Parathyroid adenoma (tissue), 2 donors: ENCODE measurements at regions not wholly inside any gene's neighbourhood (a gene's known extent, or its start where the extent isn't known, plus 50 kb on each side); places are given as distances from the start of the nearest gene placed in this dataset.

Experiments
- H2AFZ ChIP-seq: fragments of 300-600 bp; sonication (generic); one replicate; pipeline ENCODE4 v1.7.0; 2017; ENCODE audit warnings: antibody characterized with exemption, mild to moderate bottlenecking
- H3K27ac ChIP-seq: fragments of 300-600 bp; sonication (generic); one replicate; pipeline ENCODE4 v1.7.0; 2017
- H3K27me3 ChIP-seq: fragments of 300-600 bp; sonication (generic); one replicate; pipeline ENCODE4 v1.7.0; 2017; ENCODE audit warnings: low read length; ENCODE audit not compliant: control insufficient read depth, insufficient read depth
- H3K36me3 ChIP-seq: fragments of 300-600 bp; sonication (generic); one replicate; pipeline ENCODE4 v1.7.0; 2017; ENCODE audit warnings: low read length; ENCODE audit not compliant: control insufficient read depth, insufficient read depth
- H3K4me1 ChIP-seq: fragments of 300-600 bp; sonication (generic); one replicate; pipeline ENCODE4 v1.7.0; 2017; ENCODE audit warnings: control low read depth
- H3K4me2 ChIP-seq: fragments of 300-600 bp; sonication (generic); one replicate; pipeline ENCODE4 v1.7.0; 2017; ENCODE audit warnings: low read length
- H3K4me3 ChIP-seq: fragments of 300-600 bp; sonication (generic); one replicate; pipeline ENCODE4 v1.7.0; 2017; ENCODE audit warnings: low read depth, low read length
- H3K79me2 ChIP-seq: fragments of 300-600 bp; sonication (generic); one replicate; pipeline ENCODE4 v1.7.0; 2017; ENCODE audit warnings: control low read depth
- H3K9ac ChIP-seq: fragments of 300-600 bp; sonication (generic); one replicate; pipeline ENCODE4 v1.7.0; 2017; ENCODE audit warnings: mild to moderate bottlenecking
- H3K9me3 ChIP-seq: fragments of 300-600 bp; sonication (generic); one replicate; pipeline ENCODE4 v1.7.0; 2017; ENCODE audit warnings: low read length; ENCODE audit not compliant: control insufficient read depth
- TF ChIP-seq, protein P1 (sequence below): fragments of 300-600 bp; sonication (generic); IDR thresholded peaks from one replicate; pipeline ENCODE4 v1.7.0; 2017; ENCODE audit warnings: antibody characterized with exemption, mild to moderate bottlenecking
- donor health status: primary hyperparathyroidism.

DNA sequence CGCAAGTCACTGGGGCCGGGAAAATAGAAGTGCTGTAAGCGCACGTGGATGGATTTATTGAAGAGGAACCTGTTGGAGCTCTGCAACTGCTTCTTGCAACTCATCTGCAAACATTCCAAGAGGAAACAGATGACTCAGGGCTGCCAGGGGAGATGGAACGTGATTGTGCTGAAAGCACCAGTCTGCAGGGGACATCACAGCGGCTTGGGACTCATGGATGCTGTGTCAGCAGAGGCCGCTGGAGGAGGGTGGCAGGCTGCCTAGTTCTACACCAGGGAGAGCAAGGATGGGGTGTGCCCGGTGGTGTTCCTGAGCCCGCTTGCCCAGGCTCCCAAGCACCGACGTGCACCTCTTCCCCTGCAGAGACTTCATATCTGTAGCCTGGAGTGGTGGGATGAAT is 515.7 kb downstream of the TCERG1L start:
- no peaks in the 10 kb centered on the region for H3K27me3 ChIP-seq
- no peaks in the 10 kb centered on the region for H3K79me2 ChIP-seq
- H3K4me2 ChIP-seq = no peak overlapping the region
- H3K4me1 ChIP-seq = no peaks in the 10 kb centered on the region
- TF ChIP-seq, protein P1, sequence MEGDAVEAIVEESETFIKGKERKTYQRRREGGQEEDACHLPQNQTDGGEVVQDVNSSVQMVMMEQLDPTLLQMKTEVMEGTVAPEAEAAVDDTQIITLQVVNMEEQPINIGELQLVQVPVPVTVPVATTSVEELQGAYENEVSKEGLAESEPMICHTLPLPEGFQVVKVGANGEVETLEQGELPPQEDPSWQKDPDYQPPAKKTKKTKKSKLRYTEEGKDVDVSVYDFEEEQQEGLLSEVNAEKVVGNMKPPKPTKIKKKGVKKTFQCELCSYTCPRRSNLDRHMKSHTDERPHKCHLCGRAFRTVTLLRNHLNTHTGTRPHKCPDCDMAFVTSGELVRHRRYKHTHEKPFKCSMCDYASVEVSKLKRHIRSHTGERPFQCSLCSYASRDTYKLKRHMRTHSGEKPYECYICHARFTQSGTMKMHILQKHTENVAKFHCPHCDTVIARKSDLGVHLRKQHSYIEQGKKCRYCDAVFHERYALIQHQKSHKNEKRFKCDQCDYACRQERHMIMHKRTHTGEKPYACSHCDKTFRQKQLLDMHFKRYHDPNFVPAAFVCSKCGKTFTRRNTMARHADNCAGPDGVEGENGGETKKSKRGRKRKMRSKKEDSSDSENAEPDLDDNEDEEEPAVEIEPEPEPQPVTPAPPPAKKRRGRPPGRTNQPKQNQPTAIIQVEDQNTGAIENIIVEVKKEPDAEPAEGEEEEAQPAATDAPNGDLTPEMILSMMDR = no peak
- H3K36me3 ChIP-seq = no peaks in the 10 kb centered on the region
- H2AFZ ChIP-seq = no peak overlapping the region
- no peaks in the 10 kb centered on the region for H3K9me3 ChIP-seq
- H3K4me3 ChIP-seq = no peak overlapping the region
- H3K9ac ChIP-seq = no peak overlapping the region
- no peak overlapping the region for H3K27ac ChIP-seq

DNA sequence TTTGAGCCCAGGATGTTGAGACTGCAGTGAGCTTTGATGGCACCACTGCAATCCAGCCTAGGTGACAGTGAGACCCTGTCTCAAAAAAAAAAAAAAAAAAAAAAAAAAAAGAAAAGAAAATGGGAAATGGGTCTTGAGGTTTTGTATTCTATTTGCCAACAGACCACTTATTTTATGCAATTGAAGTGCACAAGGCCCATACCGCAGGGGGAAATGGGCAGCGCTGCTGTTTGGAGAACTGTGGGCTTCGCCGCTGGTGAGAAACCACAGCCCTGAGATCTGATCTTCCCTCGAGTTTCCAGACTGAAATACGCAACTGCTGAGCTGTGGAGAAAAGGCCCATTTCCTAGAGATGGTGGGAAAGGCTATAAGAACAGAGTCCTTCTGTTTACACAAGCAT is 512.0 kb downstream of the TCERG1L start:
- TF ChIP-seq, protein P1 = no peak
- Histone ChIP-seq H3K4me3 (no peak overlapping the region), H2AFZ (no peak overlapping the region), H3K36me3 (no peaks in the 10 kb centered on the region), H3K27ac (no peak overlapping the region), H3K9me3 (no peaks in the 10 kb centered on the region), H3K4me2 (no peak overlapping the region), H3K9ac (no peak overlapping the region), H3K4me1 (no peaks in the 10 kb centered on the region), H3K27me3 (no peaks in the 10 kb centered on the region), H3K79me2 (no peaks in the 10 kb centered on the region)

DNA sequence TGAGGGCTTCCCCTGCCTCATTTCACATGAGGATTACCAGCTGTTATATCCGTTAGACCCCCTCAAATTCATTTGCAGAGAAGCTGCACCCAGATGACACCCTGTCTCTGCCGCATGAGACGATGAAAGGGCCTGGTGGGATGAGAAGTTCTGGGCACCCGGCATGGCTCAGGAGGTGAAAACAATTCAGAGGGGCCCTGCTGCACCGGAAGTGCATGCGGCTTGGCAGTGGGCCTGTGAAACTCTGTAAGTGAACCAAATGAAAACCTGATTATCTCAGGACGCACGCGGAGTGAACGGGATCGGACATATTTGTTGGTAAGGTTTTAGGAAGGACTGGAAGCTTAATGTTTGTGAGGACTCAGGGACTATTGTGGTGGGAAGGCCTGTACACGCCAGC is 511.2 kb downstream of the TCERG1L start:
- no peaks in the 10 kb centered on the region for H3K79me2 ChIP-seq
- H2AFZ ChIP-seq = no peak overlapping the region
- no peaks in the 10 kb centered on the region for H3K36me3 ChIP-seq
- TF ChIP-seq, protein P1 = no peak
- no peak overlapping the region for H3K9ac ChIP-seq
- no peak overlapping the region for H3K27ac ChIP-seq
- H3K4me3 ChIP-seq = no peak overlapping the region
- H3K9me3 ChIP-seq = no peaks in the 10 kb centered on the region
- no peaks in the 10 kb centered on the region for H3K4me1 ChIP-seq
- no peak overlapping the region for H3K4me2 ChIP-seq
- no peaks in the 10 kb centered on the region for H3K27me3 ChIP-seq

DNA sequence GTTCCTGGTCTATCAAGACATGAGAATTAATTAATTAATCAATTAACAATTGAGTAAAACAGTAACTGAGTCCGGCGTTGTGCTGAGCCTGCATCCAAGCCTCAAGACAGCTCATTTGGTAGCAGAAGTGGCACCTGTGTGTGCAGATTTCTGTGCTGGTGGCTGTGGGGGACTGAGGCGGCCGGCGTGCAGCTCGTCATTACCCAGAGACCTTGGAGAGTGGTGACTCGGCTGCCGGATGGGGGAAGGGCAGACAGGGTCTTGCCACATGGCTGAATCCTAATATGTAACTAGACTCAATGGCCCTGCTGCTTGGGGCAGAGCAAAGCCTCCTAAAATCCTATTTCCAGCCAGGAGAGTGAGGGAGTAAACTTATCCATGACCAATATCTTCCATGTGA is 510.2 kb downstream of the TCERG1L start:
- TF ChIP-seq, protein P1 = no peak
- no peak overlapping the region for H3K27ac ChIP-seq
- H3K79me2 ChIP-seq = no peaks in the 10 kb centered on the region
- H3K9me3 ChIP-seq = no peaks in the 10 kb centered on the region
- H3K36me3 ChIP-seq = no peaks in the 10 kb centered on the region
- H3K27me3 ChIP-seq = no peaks in the 10 kb centered on the region
- no peak overlapping the region for H3K9ac ChIP-seq
- no peak overlapping the region for H3K4me3 ChIP-seq
- H3K4me2 ChIP-seq = no peak overlapping the region
- H3K4me1 ChIP-seq = no peaks in the 10 kb centered on the region
- no peak overlapping the region for H2AFZ ChIP-seq

DNA sequence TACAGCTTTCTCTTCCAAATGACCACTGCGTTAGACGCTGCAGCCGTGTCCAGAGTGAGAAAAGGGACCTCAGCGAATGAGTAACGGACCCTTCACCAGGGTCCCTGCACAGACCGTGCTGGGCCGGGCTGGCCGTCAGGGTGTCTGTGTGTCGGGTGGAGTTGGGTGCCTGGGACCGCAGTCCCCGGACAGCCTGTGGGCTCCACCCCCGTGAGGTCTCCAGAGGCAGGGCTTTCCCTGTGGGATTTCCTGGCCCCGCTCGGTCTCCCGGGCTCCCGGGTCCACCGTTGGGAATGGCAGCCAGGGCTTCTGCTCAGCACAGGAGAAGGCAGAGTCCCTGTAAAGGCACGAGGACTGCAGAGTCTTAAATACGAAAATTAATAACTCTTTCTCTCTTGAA is 509.7 kb downstream of the TCERG1L start:
- TF ChIP-seq, protein P1 = no peak

More for the DNA sequence above, 509.7 kb downstream of the TCERG1L start:
- Histone ChIP-seq H3K27me3 (no peaks in the 10 kb centered on the region), H3K4me2 (no peak overlapping the region), H2AFZ (no peak overlapping the region), H3K9ac (no peak overlapping the region), H3K36me3 (no peaks in the 10 kb centered on the region), H3K4me1 (no peaks in the 10 kb centered on the region), H3K4me3 (no peak overlapping the region), H3K27ac (no peak overlapping the region), H3K79me2 (no peaks in the 10 kb centered on the region), H3K9me3 (no peaks in the 10 kb centered on the region)
